HG02571 (cell line): ENCODE measurements at regions not wholly inside any gene's neighbourhood (a gene's known extent, or its start where the extent isn't known, plus 50 kb on each side); places are given as distances from the start of the nearest gene placed in this dataset.
"Not testable (repeated sequence)": the region's sequence is repeated elsewhere in the genome, so short reads cannot be mapped to it uniquely, and the experiment has no call there.

Experiments used
- ATAC-seq: cut with Tn5 transposase; IDR thresholded peaks from one replicate; pipeline ENCODE4 v1.9.1; 2021; ENCODE audit warnings: mild to moderate bottlenecking, moderate library complexity; ENCODE audit not compliant: unreplicated experiment

GRCh38 chr4:13922873-13923645 is 295.5 kb upstream of the BOD1L1 start:
- no peak for ATAC-seq

GRCh38 chr4:13924900-13925299 is 297.4 kb upstream of the BOD1L1 start:
- not testable (repeated sequence) for ATAC-seq

GRCh38 chr4:13928214-13928613 is 300.7 kb upstream of the BOD1L1 start:
- ATAC-seq: no peak

- ATAC-seq: no peak
These were observed 302.6 kb upstream of the BOD1L1 start for GRCh38 chr4:13930155-13930554.

DNA sequence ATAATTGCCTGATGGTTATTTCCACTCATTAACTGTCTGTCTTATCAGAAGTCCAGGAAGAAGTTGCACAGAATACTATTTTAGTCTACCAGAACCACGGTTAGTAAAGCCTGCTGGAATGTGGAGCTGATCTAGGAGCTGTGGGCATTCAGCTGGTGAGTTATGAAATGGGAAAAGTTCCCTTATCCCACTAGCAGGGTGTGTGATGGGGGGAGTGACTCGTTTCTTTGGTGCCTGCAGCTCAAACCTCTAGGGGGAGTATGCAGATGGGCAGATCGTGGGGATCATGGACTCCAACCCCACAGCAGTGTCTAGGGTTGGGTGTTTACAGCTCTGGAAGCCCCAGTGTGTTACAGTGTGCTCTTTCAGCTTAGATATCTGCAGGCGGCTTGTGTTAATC is 305.7 kb upstream of the BOD1L1 start:
- ATAC-seq: no peak

GRCh38 chr4:13938299-13938698 is 310.8 kb upstream of the BOD1L1 start:
- ATAC-seq: no peak

DNA sequence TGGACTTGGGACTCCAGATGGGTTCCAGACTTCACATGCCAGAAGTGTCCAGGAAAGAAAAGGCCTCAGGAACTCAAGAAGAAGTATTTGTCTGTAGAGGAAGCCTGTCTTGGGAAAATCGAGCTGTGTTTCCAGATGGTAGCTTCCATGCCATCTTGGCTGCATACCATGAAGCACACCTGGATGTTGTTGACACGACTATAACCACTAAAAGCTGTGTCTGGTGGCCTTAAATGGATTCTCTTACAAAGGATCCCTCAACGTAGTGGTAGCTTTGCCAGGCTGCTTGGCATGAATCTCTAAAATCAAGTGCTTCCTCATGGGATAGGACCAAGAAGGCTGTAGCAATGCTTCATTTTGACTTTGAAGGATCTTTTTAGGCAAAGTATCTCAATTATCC is 313.4 kb upstream of the BOD1L1 start:
- no peak for ATAC-seq

DNA sequence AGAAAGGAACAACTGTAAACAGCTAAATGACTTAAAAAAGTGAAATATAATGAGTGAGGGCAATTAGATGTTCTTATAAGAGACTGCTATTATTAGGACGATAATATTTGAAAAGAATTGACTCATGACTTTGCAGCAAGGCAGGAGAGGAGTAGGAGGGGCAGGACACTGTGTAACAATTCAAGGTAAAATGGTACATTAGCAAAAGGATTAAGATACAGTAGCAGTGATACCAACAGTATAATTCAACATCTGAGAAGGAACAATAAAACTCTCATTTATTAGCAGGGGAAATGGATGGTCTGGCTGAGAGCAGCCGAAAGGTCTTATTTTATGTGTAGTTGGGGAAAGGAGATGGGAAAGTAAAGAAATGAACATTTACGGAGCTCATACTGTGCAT is 315.5 kb upstream of the BOD1L1 start:
- no peak for ATAC-seq

- no peak for ATAC-seq
These were observed 316.6 kb upstream of the BOD1L1 start for GRCh38 chr4:13944095-13944511.

- ATAC-seq: no peak
These were observed 320.4 kb upstream of the BOD1L1 start for GRCh38 chr4:13947921-13948320.

DNA sequence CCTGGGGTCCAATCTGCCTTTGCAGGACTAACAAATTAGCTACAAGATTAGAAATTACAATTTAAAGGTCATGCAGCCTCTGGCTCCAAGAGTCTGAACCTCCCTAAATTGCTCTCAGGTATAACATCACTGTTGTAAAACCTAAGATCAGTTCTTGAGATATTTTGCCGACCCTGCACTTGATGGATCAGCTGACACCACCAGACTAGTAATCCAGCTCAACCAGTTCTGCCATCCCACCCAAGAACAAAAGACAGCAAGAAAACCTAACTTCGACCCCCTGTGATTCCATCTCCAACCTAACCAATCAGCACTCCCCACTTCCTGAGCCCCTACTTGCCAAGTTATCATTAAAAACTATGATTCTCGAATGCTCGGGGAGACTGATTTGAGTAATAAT is 323.0 kb upstream of the BOD1L1 start:
- no peak for ATAC-seq

GRCh38 chr4:13953083-13953482 is 325.6 kb upstream of the BOD1L1 start:
- no peak for ATAC-seq

- ATAC-seq: no peak
These were observed 328.0 kb upstream of the BOD1L1 start for GRCh38 chr4:13955551-13955950.

- no peak for ATAC-seq
These were observed 329.4 kb upstream of the BOD1L1 start for GRCh38 chr4:13956947-13957346.

DNA sequence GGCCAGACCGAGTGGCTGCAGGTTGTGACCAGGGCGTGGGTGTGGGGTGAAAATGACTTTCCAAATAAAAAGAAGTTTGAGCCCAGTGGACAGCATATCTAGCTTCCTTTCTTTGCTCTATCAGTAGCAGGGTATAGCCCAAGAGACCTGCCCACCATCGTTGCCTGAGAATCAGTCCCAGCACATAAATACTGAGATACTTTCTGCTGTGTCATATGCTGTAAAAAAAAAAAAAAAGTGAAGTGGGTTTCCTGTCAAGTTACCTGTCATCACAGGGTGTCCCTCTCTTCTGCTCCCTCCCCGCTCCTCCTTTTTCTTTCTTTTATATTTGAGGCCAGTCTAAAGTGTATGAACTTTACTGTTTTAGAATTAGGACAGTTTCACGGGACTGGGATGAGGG is 330.3 kb upstream of the BOD1L1 start:
- no peak for ATAC-seq

GRCh38 chr4:13963601-13964000 is 336.1 kb upstream of the BOD1L1 start:
- no peak for ATAC-seq

GRCh38 chr4:13966231-13967195 is 339.0 kb upstream of the BOD1L1 start:
- ATAC-seq: no peak

DNA sequence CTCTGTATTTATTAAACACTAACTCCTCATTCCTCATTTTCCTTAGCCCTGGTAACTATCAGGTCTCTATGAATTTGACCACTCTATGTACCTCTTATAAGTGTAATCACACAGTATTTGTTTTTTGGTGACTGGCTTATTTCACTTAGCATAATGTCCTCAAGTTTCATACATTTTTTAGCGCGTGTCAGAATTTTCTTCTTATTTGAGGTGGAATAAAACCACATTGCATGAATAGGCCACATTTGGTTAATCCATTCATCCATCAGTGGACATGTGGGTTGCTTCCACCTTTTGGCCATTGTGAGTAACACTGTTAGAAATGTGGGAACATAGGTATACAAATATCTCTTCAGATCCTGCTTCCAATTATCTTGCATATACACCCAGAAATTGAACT is 341.2 kb upstream of the BOD1L1 start:
- no peak for ATAC-seq

GRCh38 chr4:13970349-13970748 is 342.8 kb upstream of the BOD1L1 start:
- no peak for ATAC-seq

GRCh38 chr4:13977746-13978145 is 350.2 kb upstream of the BOD1L1 start:
- no peak for ATAC-seq

- no peak for ATAC-seq
These were observed 353.1 kb upstream of the BOD1L1 start for GRCh38 chr4:13980317-13981310.
